CD4-positive, alpha-beta memory T cell (primary cell): ENCODE measurements at regions not wholly inside any gene's neighbourhood (a gene's known extent, or its start where the extent isn't known, plus 50 kb on each side); places are given as distances from the start of the nearest gene placed in this dataset.
"Not testable (repeated sequence)": the region's sequence is repeated elsewhere in the genome, so short reads cannot be mapped to it uniquely, and the experiment has no call there.

Experiments
- CTCF ChIA-PET: fragments of 350-600 bp; sonication (Branson Sonifier 250); formaldehyde crosslinking; loops from one replicate; lab custom pipeline; 2021; ENCODE audit warnings: inconsistent platforms; ENCODE audit not compliant: partially characterized antibody; lab: Charles Lee
- POLR2A ChIA-PET: fragments of 350-600 bp; sonication (Branson Sonifier 250); formaldehyde crosslinking; loops from one replicate; lab custom pipeline; 2021; ENCODE audit not compliant: partially characterized antibody; lab: Charles Lee
- DNase-seq, 5 donors: peaks; one replicate each; pipeline versions ENCODE4 v3.0.0 to v3.0.0-alpha.2; 2020 to 2022; ENCODE audit warnings: mixed read lengths in 1 of 5
- H3K27ac ChIP-seq: one replicate; pipeline ENCODE4 v1.7.0; 2013; ENCODE audit warnings: low read depth, low read length
- H3K27me3 ChIP-seq: 2 replicates; pipeline ENCODE4 v1.7.0; 2013; ENCODE audit warnings: mild to moderate bottlenecking, low read length, moderate library complexity; ENCODE audit not compliant: insufficient read depth
- H3K36me3 ChIP-seq: 2 replicates; pipeline ENCODE4 v1.7.0; 2013; ENCODE audit warnings: mild to moderate bottlenecking, low read length, moderate library complexity; ENCODE audit not compliant: insufficient read depth
- H3K4me1 ChIP-seq: 2 replicates; pipeline ENCODE4 v1.7.0; 2013; ENCODE audit warnings: mild to moderate bottlenecking, low read length, moderate library complexity; ENCODE audit not compliant: insufficient read depth
- H3K4me3 ChIP-seq, 2 donors: one replicate each; pipeline ENCODE4 v1.7.0; 2013; ENCODE audit warnings: low read length in 2 of 2, mild to moderate bottlenecking in 1 of 2
- H3K9me3 ChIP-seq, 2 donors: one replicate each; pipeline ENCODE4 v1.7.0; 2013; ENCODE audit warnings: low read length in 2 of 2, control low read depth in 1 of 2; ENCODE audit not compliant: control insufficient read depth in 1 of 2
- H3K27ac Mint-ChIP-seq, 7 donors: one replicate each; pipeline ENCODE4 v1.8.0; 2020 to 2021; ENCODE audit warnings: mixed read lengths in 7 of 7, mild to moderate bottlenecking in 6 of 7, inconsistent platforms in 3 of 7, moderate library complexity in 3 of 7
- H3K27me3 Mint-ChIP-seq, 2 donors: one replicate each; pipeline ENCODE4 v1.8.0; 2020 to 2021; ENCODE audit warnings: mixed read lengths in 2 of 2
- H3K36me3 Mint-ChIP-seq, 2 donors: one replicate each; pipeline ENCODE4 v1.8.0; 2020 to 2021; ENCODE audit warnings: mixed read lengths in 2 of 2, inconsistent platforms in 1 of 2, mild to moderate bottlenecking in 1 of 2
- H3K4me1 Mint-ChIP-seq, 4 donors: one replicate each; pipeline ENCODE4 v1.8.0; 2020 to 2021; ENCODE audit warnings: mixed read lengths in 4 of 4, mild to moderate bottlenecking in 1 of 4
- H3K4me3 Mint-ChIP-seq, 8 donors: one replicate each; pipeline ENCODE4 v1.8.0; 2020 to 2021; ENCODE audit warnings: mixed read lengths in 8 of 8, mild to moderate bottlenecking in 7 of 8, moderate library complexity in 6 of 8, inconsistent platforms in 3 of 8
- H3K9me3 Mint-ChIP-seq, 8 donors: one replicate each; pipeline ENCODE4 v1.8.0; 2020 to 2021; ENCODE audit warnings: mixed read lengths in 8 of 8, mild to moderate bottlenecking in 5 of 8, inconsistent platforms in 3 of 8, moderate library complexity in 1 of 8
- intact Hi-C: fragments of 100-400 bp; cut with micrococcal nuclease; formaldehyde crosslinking; loops from one replicate; pipeline ENCODE4 v1.15.1; 2023

- H3K4me3 Mint-ChIP-seq = no peak overlapping the region
- H3K36me3 Mint-ChIP-seq = no peaks in the 10 kb centered on the region
- H3K27me3 Mint-ChIP-seq = peaks cover 11 to 27% of the 10 kb centered on the region in 2 donors
- no peaks in the 10 kb centered on the region for H3K4me1 ChIP-seq
- CTCF ChIA-PET = no interaction called here
- no peak overlapping the region for H3K4me3 ChIP-seq
- no peaks in the 10 kb centered on the region for H3K9me3 Mint-ChIP-seq
- no peak overlapping the region for H3K27ac ChIP-seq
- H3K27ac Mint-ChIP-seq = no peak overlapping the region
- no peaks in the 10 kb centered on the region for H3K9me3 ChIP-seq
- no peaks in the 10 kb centered on the region for H3K36me3 ChIP-seq
- DNase-seq = no peak
- intact Hi-C loops = no loop called here
- H3K4me1 Mint-ChIP-seq = no peaks in the 10 kb centered on the region
- peaks cover 4% of the 10 kb centered on the region for H3K27me3 ChIP-seq
- POLR2A ChIA-PET = no interaction called here
Measured at GRCh38 chr15:62513893-62514292, 348.8 kb upstream of the C2CD4B start.

DNA sequence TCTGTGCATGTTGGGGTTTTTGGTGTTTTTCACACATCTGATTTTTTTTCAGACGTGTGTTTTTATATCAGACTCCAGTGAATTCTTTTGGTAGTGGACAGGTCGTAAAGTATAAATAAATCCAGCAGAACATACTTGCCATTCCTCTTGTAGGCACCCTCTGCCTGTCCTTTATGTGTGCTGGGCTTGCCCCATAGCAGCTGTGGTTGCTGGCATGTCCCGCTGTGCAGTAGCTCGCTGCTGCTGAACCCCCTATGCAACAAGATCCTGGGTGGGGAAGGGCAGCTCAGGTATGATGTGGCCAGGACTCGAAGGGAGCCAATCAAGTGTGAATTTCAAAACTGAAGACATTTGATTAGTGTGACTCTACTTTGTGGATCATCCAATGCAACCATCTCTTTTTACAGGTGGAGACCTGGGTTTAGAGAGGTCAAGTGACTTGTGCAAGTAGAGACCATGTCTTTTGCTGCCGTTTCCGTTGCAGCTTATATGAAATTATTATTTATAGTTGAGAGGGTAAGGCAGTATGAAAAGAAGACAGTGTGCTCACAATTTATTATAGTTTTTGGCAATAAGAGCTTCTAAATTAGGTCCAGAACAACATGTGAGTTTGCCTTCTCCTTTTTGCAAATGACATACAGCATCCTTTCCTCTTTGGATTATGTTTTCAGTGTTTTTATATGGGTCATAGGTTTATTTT is 350.8 kb upstream of the C2CD4B start:
- H3K27ac ChIP-seq = no peak overlapping the region
- ChIA-PET POLR2A (no interaction called here), CTCF (no interaction called here)
- intact Hi-C loops = no loop called here
- no peak overlapping the region for H3K4me3 Mint-ChIP-seq
- H3K9me3 Mint-ChIP-seq = no peaks in the 10 kb centered on the region
- no peaks in the 10 kb centered on the region for H3K36me3 Mint-ChIP-seq
- H3K4me1 ChIP-seq = no peaks in the 10 kb centered on the region
- no peaks in the 10 kb centered on the region for H3K4me1 Mint-ChIP-seq
- H3K27me3 ChIP-seq = peaks cover 4% of the 10 kb centered on the region
- no peak overlapping the region for H3K4me3 ChIP-seq
- no peaks in the 10 kb centered on the region for H3K9me3 ChIP-seq
- peaks cover 11 to 21% of the 10 kb centered on the region in 2 donors for H3K27me3 Mint-ChIP-seq
- H3K27ac Mint-ChIP-seq = no peak overlapping the region
- DNase-seq = no peak
- no peaks in the 10 kb centered on the region for H3K36me3 ChIP-seq

DNA sequence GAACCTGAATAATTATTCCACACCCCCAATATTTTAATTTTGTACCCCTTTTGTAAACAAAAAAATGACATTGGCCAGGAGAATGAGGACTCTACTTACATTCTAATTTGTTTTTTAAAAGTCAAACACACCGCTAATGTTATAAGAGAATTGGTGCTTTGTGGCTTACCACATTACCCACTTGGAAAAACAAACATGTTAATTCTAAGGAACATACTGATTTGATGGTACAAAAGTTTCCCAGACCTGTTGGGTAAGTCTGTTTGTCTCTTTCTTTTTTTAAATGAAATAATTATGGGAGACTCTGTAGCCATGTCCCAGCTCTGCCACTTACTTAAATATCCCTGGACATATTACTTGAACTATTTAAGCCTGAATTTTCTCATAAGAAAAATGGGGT is 352.5 kb upstream of the C2CD4B start:
- no peaks in the 10 kb centered on the region for H3K9me3 Mint-ChIP-seq
- no peaks in the 10 kb centered on the region for H3K4me1 Mint-ChIP-seq
- peaks cover 12 to 21% of the 10 kb centered on the region in 2 donors for H3K27me3 Mint-ChIP-seq
- no peak overlapping the region for H3K27ac Mint-ChIP-seq
- no peak overlapping the region for H3K4me3 ChIP-seq
- no peak overlapping the region for H3K4me3 Mint-ChIP-seq
- ChIA-PET CTCF (no interaction called here), POLR2A (no interaction called here)
- H3K9me3 ChIP-seq = no peaks in the 10 kb centered on the region
- H3K27ac ChIP-seq = no peak overlapping the region
- no peaks in the 10 kb centered on the region for H3K36me3 ChIP-seq
- H3K4me1 ChIP-seq = no peaks in the 10 kb centered on the region
- no peak for DNase-seq
- H3K36me3 Mint-ChIP-seq = no peaks in the 10 kb centered on the region
- H3K27me3 ChIP-seq = peaks cover 4% of the 10 kb centered on the region
- intact Hi-C loops = no loop called here

DNA sequence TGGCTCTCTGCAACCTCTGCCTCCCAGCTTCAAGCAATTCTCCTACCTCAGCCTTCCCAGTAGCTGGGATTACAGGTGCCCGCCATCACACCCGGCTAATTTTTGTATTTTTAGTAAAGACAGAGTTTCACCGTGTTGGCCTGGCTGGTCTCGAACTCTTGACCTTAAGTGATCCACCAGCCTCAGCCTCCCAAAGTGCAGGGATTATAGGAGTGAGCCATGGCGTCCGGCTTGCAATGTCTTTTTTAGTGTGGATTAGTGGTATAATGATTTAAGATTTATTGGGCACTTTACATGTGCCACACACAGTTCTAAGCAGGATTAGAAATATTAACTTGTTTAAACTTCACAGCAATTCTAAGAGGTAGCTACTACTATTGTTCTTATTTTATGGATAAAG is 353.6 kb upstream of the C2CD4B start:
- H3K36me3 Mint-ChIP-seq, CTCF ChIA-PET, H3K27ac ChIP-seq, H3K27me3 ChIP-seq, H3K4me3 Mint-ChIP-seq, H3K4me1 ChIP-seq, H3K4me1 Mint-ChIP-seq, POLR2A ChIA-PET, H3K4me3 ChIP-seq, intact Hi-C loops, DNase-seq, H3K36me3 ChIP-seq, H3K9me3 ChIP-seq, H3K27ac Mint-ChIP-seq, H3K9me3 Mint-ChIP-seq: not testable (repeated sequence)
- peaks cover 11 to 16% of the 10 kb centered on the region in 2 donors for H3K27me3 Mint-ChIP-seq

GRCh38 chr15:62519900-62520299 is 354.8 kb upstream of the C2CD4B start:
- Histone ChIP-seq H3K9me3 (no peaks in the 10 kb centered on the region), H3K27ac (no peak overlapping the region), H3K27me3 (peaks cover 4% of the 10 kb centered on the region), H3K36me3 (no peaks in the 10 kb centered on the region), H3K4me3 (no peak overlapping the region), H3K4me1 (no peaks in the 10 kb centered on the region)
- H3K27ac Mint-ChIP-seq = no peak overlapping the region
- peaks cover 9 to 11% of the 10 kb centered on the region in 2 donors for H3K27me3 Mint-ChIP-seq
- no peak for DNase-seq
- intact Hi-C loops = no loop called here
- H3K4me1 Mint-ChIP-seq = no peaks in the 10 kb centered on the region
- H3K9me3 Mint-ChIP-seq = no peaks in the 10 kb centered on the region
- ChIA-PET POLR2A (no interaction called here), CTCF (no interaction called here)
- no peaks in the 10 kb centered on the region for H3K36me3 Mint-ChIP-seq
- no peak overlapping the region for H3K4me3 Mint-ChIP-seq

GRCh38 chr15:62520887-62521286 is 355.8 kb upstream of the C2CD4B start:
- ChIA-PET CTCF (no interaction called here), POLR2A (no interaction called here)
- no peaks in the 10 kb centered on the region for H3K4me1 Mint-ChIP-seq
- no peaks in the 10 kb centered on the region for H3K9me3 Mint-ChIP-seq
- H3K36me3 ChIP-seq = no peaks in the 10 kb centered on the region
- H3K36me3 Mint-ChIP-seq = no peaks in the 10 kb centered on the region
- intact Hi-C loops = no loop called here
- no peaks in the 10 kb centered on the region for H3K4me1 ChIP-seq
- no peak overlapping the region for H3K27ac Mint-ChIP-seq
- no peak for DNase-seq
- no peak overlapping the region for H3K4me3 ChIP-seq
- H3K27me3 Mint-ChIP-seq = peaks cover 9 to 13% of the 10 kb centered on the region in 2 donors
- H3K27me3 ChIP-seq = no peaks in the 10 kb centered on the region
- no peak overlapping the region for H3K4me3 Mint-ChIP-seq
- no peaks in the 10 kb centered on the region for H3K9me3 ChIP-seq
- H3K27ac ChIP-seq = no peak overlapping the region

DNA sequence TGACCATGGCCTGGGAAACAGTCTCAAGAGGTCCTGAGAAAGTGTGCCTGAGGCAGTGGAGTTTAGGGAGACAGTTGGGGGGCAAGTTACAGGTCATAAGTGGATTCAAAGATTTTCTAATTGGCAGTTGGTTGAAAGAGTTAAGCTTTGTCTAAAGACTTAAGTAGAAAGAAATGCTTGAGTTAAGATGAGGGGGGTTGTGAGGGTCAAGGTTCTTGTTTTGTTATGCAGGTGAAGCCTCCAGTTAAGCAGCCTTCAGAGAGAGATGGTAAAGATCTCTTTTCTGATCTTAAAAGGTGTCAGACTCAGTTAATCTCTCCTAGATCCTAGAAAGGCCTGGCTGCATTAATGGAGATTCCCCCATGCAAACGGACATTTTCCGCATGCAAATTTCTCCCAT is 356.3 kb upstream of the C2CD4B start:
- Histone ChIP-seq H3K4me1 (no peaks in the 10 kb centered on the region), H3K9me3 (no peaks in the 10 kb centered on the region), H3K36me3 (no peaks in the 10 kb centered on the region), H3K27me3 (no peaks in the 10 kb centered on the region), H3K4me3 (no peak overlapping the region), H3K27ac (no peak overlapping the region)
- no peaks in the 10 kb centered on the region for H3K4me1 Mint-ChIP-seq
- DNase-seq = no peak
- H3K4me3 Mint-ChIP-seq = no peak overlapping the region
- no peaks in the 10 kb centered on the region for H3K9me3 Mint-ChIP-seq
- peaks cover 9 to 13% of the 10 kb centered on the region in 2 donors for H3K27me3 Mint-ChIP-seq
- CTCF ChIA-PET = interaction anchor here (0.6 kb wide), 1 partner anchor 35 kb away, joined by 3 read pairs; no protein-coding TSS in a partner anchor
- intact Hi-C loops = no loop called here
- POLR2A ChIA-PET = no interaction called here
- no peaks in the 10 kb centered on the region for H3K36me3 Mint-ChIP-seq
- no peak overlapping the region for H3K27ac Mint-ChIP-seq
